ENCODE measurements at regions not wholly inside any gene's neighbourhood (a gene's known extent, or its start where the extent isn't known, plus 50 kb on each side); places are given as distances from the start of the nearest gene placed in this dataset.
"Not testable (repeated sequence)": the region's sequence is repeated elsewhere in the genome, so short reads cannot be mapped to it uniquely, and the experiment has no call there.

- DNase-seq (ENCODE audit: low read depth, low spot score) = no peak
Measured at GRCh38 chr12:47410383-47410782, 295.4 kb downstream of the RPAP3 start.

DNA sequence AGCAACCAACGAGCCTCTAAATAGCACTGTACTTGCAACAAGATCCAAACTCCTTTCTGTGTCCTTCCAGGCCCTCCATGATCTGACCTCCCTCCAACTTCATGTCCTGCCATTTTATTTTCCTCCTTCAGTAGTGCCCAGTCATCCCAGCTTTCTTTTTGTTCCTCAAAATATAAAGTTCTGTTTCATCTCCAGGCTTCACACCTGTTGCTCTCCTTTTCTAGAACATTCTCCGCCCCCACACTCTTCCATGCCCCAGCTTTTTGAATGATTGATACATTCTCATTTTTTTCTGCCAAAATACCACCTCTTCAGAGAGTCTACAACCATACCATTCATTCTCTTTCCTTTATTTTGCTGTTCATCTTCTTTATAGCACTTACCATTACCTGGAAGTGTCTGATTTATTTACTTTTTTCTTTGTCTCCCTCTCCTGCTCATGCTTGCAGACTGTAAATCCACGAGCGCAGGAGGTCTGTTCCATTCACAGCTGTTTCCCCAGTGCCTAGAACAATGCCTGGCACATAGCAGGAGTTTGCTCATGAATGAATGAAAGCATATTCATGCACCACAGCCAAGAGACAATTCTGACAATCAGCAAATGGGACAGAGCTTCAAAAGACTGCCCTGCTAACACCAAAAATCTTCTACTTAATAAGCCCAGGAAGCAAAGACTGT lies 296.4 kb downstream of the RPAP3 start:
- no peak for DNase-seq (ENCODE audit: low read depth, low spot score)

- no peak for DNase-seq (ENCODE audit: low read depth, low spot score)
Measured at GRCh38 chr12:47408171-47408871, 297.5 kb downstream of the RPAP3 start.

DNA sequence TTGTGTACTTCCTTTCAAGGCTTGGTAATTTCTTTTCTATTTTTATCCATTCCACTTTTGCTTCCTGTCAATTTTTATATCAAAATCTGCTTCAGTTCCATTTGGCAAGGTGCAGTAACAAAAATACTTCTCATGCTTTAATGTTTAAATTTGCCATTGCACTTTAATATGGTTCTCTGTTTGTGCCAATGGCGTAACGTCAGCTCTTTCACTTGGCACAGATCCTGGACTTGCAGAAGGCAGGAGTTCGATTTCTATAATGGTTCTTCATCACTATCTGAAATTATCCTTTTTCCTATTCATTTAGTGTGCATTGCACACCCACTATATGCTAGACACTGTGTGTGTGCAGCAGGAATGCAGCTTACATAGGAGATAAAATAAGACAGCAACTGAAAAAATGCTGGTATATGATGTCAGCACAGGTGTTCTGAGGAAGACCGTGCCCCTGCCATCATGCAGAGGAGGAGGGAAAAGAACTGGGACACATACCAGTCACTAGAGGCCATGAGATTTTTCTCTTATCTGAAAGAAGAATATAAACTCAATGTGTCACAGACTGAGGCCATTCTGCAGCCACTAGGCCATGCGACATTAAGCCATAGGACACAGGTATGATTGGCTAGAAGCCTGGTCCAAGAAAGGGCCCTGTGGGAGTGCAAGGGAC lies 298.2 kb downstream of the RPAP3 start:
- DNase-seq (ENCODE audit: low read depth, low spot score) = no peak

- no peak for DNase-seq (ENCODE audit: low read depth, low spot score)
Measured at GRCh38 chr12:47403681-47404080, 302.1 kb downstream of the RPAP3 start.

- not testable (repeated sequence) for DNase-seq (ENCODE audit: low read depth, low spot score)
Measured at GRCh38 chr12:47401196-47401595, 304.6 kb downstream of the RPAP3 start.

- no peak for DNase-seq (ENCODE audit: low read depth, low spot score)
Measured at GRCh38 chr12:47400266-47400665, 305.6 kb downstream of the RPAP3 start.

DNA sequence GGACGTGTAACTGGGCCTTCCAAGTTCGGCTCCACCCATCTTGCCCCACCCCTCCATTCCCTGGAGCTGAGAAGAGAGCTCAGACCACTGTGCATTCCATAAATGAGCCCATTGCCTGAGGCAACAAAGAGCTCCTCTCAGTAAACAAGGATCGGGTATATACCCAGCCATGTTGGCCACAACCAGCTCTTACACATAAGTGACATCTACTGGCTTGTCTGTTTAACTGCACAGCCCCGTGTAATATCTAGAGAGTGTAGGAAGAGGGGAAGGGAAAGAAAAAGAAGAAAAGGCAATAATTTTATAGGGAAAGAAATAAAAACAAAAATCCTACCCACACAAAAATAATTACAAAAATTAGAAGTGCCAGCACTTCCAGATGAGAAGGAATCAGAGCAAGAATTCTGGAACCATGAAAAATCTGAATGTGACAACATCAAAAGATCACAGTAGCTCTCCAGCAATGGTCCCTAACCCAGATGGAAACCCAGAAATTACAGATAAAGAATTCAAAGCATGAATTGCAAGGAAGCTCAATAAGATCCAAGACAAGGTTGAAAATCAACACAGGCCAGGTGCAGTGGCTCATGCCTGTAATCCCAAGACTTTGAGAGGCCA lies 308.1 kb downstream of the RPAP3 start:
- DNase-seq (ENCODE audit: low read depth, low spot score) = no peak

- no peak for DNase-seq (ENCODE audit: low read depth, low spot score)
Measured at GRCh38 chr12:47396902-47397663, 308.7 kb downstream of the RPAP3 start.

DNA sequence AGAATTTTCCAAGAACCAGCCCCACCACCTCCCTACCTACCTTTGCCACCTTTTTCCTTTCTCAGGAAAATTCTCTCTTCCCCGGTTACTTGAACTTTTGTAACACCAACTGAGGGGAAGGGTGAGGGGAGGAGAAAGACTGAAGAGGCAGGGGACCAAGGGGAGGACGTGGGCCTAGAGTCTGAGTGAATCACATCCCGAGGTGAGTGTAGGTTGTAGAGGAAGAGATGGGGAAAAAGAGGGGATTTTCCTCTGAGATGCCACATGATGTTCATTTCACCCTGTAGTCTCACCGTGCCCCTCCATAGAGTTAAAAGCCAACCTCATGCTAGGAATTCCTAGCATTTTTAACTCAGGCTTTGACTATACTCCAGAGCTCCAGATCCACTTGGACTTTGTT lies 311.8 kb downstream of the RPAP3 start:
- no peak for DNase-seq (ENCODE audit: low read depth, low spot score)

- DNase-seq (ENCODE audit: low read depth, low spot score) = no peak
Measured at GRCh38 chr12:47393403-47393790, 312.4 kb downstream of the RPAP3 start.

GRCh38 chr12:47391566-47391965 lies 311.8 kb upstream of the AMIGO2 start:
- DNase-seq (ENCODE audit: low read depth, low spot score) = peak; percentile 18

GRCh38 chr12:47388712-47389111 lies 309.0 kb upstream of the AMIGO2 start:
- no peak for DNase-seq (ENCODE audit: low read depth, low spot score)

DNA sequence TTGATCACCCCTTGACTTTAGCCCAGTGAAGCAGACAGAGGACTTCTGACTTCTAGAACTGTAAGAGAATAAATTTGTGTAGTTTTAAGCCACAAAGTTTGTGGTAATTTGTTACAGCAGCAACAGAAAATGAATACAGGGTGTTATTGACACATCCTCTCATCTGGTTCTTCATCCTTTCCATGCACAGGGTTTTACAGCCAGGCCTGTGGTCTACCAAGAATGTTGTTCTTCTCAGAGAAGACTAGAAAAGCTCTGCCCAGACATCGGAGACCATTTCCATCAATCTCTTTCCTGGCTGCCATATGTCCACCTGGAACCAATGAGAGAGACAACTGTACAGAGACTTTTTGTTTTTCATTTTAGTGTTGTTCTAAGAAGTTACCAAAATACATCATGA lies 308.2 kb upstream of the AMIGO2 start:
- no peak for DNase-seq (ENCODE audit: low read depth, low spot score)

- no peak for DNase-seq (ENCODE audit: low read depth, low spot score)
Measured at GRCh38 chr12:47385653-47386052, 305.9 kb upstream of the AMIGO2 start.

DNA sequence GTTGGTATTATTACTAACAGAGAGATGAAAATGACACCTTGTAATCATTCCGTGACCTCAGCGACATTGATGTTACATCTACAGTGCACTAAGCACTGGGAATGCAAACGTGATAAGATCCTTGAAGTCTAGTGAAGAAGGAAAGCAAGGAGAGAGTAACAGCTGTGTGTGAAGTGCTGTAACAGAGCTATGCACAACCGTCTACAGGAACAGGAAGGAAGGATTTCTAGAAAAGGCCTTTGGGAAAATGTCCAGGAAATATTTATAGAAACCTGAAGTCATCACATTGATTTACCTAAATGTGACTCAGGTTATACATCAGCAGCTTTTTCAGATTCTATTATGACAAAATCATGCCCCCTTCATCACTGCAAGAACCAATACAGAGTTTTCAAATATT lies 304.2 kb upstream of the AMIGO2 start:
- no peak for DNase-seq (ENCODE audit: low read depth, low spot score)

DNA sequence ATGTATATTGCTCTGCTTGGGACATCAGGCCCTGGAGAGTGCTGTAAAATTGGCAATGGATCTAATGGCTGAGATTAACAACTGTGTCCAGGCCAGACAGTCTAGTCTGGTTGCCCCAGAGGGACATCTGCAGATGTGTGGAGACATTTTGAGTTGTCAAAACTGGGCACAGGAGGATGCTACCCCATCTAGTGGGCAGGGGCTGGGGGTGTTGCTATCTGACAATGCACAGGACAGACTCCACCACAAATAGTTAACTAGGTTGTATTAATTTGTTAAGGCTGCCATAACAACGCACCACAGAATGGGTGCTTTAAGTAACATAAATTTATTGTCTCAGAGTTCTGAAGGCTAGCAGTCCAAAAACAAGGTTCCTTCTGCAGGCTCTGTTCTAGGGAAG lies 302.5 kb upstream of the AMIGO2 start:
- DNase-seq (ENCODE audit: low read depth, low spot score) = no peak

- DNase-seq (ENCODE audit: low read depth, low spot score) = no peak
Measured at GRCh38 chr12:47378907-47379306, 299.1 kb upstream of the AMIGO2 start.

GRCh38 chr12:47378222-47378582 lies 298.4 kb upstream of the AMIGO2 start:
- DNase-seq (ENCODE audit: low read depth, low spot score) = no peak

- no peak for DNase-seq (ENCODE audit: low read depth, low spot score)
Measured at GRCh38 chr12:47377414-47378221, 297.9 kb upstream of the AMIGO2 start.

DNA sequence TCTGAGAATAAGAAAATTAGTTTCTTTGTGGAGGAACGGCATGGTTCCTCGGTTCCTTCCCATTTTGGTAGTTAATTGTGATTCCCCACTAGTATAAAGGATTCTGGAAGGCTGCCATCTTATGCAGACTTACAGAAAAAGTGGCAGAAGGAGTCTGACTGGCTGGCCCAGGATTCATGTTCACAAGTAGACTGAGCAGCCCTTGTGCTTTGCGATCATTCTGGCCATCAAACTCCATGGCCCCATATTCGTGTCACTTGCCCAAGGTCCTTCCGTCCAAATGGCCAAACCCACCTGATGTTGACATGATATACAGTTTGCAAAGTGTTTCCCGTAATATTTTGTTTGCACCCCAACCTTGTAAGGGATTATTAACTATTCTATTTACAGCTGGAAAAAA lies 297.2 kb upstream of the AMIGO2 start:
- DNase-seq (ENCODE audit: low read depth, low spot score) = no peak
